Left lung (tissue), 4 donors: ENCODE measurements at regions not wholly inside any gene's neighbourhood (a gene's known extent, or its start where the extent isn't known, plus 50 kb on each side); places are given as distances from the start of the nearest gene placed in this dataset.

Source experiments
- ATAC-seq: fragments of 200-7000 bp; cut with Tn5 transposase; one replicate; pipeline ENCODE4 v1.9.1; 2020; ENCODE audit warnings: moderate library complexity
- DNase-seq, 4 donors: peaks; one replicate each; pipeline ENCODE4 v3.0.0-alpha.2; 2013 to 2020
- H3K27ac ChIP-seq, 2 donors: fragments of 200-600 bp; sonication (generic) in 1 of 2; one replicate each; pipeline versions ENCODE4 v1.5.0 to v1.8.0; 2020 to 2021
- H3K27me3 ChIP-seq, 2 donors: fragments of 200-600 bp; sonication (generic) in 1 of 2; one replicate each; pipeline versions ENCODE4 v1.5.0 to v1.8.0; 2020 to 2021
- H3K36me3 ChIP-seq, 2 donors: fragments of 200-600 bp; sonication (generic) in 1 of 2; one replicate each; pipeline versions ENCODE4 v1.5.0 to v1.8.0; 2020 to 2021
- H3K4me1 ChIP-seq, 2 donors: fragments of 200-600 bp; one replicate each; pipeline ENCODE4 v1.8.0; 2021
- H3K4me3 ChIP-seq, 2 donors: fragments of 200-600 bp; sonication (generic) in 1 of 2; one replicate each; pipeline versions ENCODE4 v1.5.0 to v1.8.0; 2020 to 2021; ENCODE audit warnings: mild to moderate bottlenecking in 1 of 2
- H3K9me3 ChIP-seq, 2 donors: fragments of 200-600 bp; sonication (generic) in 1 of 2; one replicate each; pipeline versions ENCODE4 v1.5.0 to v1.8.0; 2020 to 2021
- intact Hi-C, 2 donors: fragments of 100-400 bp; cut with DNase I; formaldehyde crosslinking; loops; one replicate each; pipeline versions ENCODE4 v1.11.2 to v1.14.2; 2022
- TF ChIP-seq, protein P1 (sequence below), 2 donors: fragments of 200-600 bp; sonication (generic) in 1 of 2; IDR thresholded peaks; one replicate each; pipeline versions ENCODE4 v1.5.0 to v1.8.0; 2021; ENCODE audit warnings: antibody characterized with exemption in 2 of 2
- donor health status: DM: no; HTN: yes; CAD: no.
- donor health status: DM: no; HTN: no; CAD: no.

DNA sequence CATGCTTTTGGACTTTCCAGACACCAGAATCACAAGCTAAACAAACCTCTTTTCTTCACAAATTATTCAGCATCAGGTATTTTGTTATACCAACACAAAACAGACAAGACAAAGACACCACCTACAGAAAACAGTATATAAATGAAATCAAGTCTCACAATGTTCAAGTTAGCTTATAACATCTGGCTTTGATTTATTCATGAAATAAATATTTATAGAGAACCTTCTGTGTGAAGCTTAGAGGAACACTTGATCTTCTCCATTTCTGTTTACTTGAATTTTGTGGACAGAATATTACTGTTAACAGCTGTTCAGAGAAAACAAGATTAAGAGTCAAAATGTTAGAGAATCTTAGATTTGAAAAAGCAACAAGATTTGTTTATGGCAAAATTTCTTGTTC, 137.4 kb upstream of the PRR16 start:
- Histone ChIP-seq H3K27ac (no peak overlapping the region), H3K9me3 (no peaks in the 10 kb centered on the region), H3K27me3 (no peaks in the 10 kb centered on the region), H3K4me3 (no peak overlapping the region), H3K36me3 (no peaks in the 10 kb centered on the region), H3K4me1 (no peaks in the 10 kb centered on the region)
- intact Hi-C loops = no loop called here
- TF ChIP-seq, protein P1, sequence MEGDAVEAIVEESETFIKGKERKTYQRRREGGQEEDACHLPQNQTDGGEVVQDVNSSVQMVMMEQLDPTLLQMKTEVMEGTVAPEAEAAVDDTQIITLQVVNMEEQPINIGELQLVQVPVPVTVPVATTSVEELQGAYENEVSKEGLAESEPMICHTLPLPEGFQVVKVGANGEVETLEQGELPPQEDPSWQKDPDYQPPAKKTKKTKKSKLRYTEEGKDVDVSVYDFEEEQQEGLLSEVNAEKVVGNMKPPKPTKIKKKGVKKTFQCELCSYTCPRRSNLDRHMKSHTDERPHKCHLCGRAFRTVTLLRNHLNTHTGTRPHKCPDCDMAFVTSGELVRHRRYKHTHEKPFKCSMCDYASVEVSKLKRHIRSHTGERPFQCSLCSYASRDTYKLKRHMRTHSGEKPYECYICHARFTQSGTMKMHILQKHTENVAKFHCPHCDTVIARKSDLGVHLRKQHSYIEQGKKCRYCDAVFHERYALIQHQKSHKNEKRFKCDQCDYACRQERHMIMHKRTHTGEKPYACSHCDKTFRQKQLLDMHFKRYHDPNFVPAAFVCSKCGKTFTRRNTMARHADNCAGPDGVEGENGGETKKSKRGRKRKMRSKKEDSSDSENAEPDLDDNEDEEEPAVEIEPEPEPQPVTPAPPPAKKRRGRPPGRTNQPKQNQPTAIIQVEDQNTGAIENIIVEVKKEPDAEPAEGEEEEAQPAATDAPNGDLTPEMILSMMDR (IDR thresholded peaks at IDR 0.05) = no peak
- DNase-seq (no peak), ATAC-seq (no peak)

DNA sequence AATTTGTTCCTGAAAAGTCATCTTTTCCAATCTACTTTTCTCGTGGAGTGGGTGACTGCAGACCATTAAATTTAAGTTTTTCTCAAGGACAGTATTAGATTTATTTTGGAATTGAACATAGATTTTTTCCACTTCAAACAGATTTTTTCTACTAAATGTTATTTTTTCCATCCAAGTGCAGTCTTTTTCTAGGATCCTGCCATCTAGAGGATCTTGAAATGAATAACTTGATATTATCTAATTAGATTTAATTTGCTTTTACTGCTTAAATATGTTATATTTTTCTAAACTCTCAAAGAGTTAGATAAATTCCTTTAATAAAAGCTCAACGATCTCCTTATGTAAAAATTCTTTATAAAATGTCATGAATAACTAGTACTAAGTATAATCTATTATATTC, 136.9 kb upstream of the PRR16 start:
- Histone ChIP-seq H3K9me3 (no peaks in the 10 kb centered on the region), H3K4me1 (no peaks in the 10 kb centered on the region), H3K27ac (no peak overlapping the region), H3K36me3 (no peaks in the 10 kb centered on the region), H3K27me3 (no peaks in the 10 kb centered on the region), H3K4me3 (no peak overlapping the region)
- TF ChIP-seq, protein P1 (IDR thresholded peaks at IDR 0.05) = no peak
- no peak for ATAC-seq
- no peak for DNase-seq
- intact Hi-C loops = no loop called here

DNA sequence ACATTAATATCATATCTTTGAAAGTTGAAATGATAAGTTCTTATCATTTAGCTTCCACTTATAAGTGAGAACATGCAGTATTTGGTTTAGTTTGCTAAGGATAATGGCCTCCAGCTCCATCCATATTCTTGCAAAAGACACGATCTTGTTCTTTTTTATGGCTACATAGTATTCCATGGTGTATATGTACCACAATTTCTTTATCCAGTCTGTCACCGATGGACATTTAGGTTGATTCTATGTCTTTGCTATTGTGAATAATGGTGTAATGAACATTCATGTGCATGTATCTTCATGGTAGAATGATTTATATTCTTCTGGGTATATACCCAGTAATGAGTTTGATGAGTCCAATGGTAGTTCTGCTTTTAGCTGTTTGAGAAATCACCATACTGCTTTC, 135.0 kb upstream of the PRR16 start:
- Histone ChIP-seq H3K36me3 (no peaks in the 10 kb centered on the region), H3K27me3 (no peaks in the 10 kb centered on the region), H3K27ac (no peak overlapping the region), H3K9me3 (no peaks in the 10 kb centered on the region), H3K4me1 (no peaks in the 10 kb centered on the region), H3K4me3 (no peak overlapping the region)
- DNase-seq = no peak
- ATAC-seq = no peak
- TF ChIP-seq, protein P1 (IDR thresholded peaks at IDR 0.05) = no peak
- intact Hi-C loops = no loop called here

DNA sequence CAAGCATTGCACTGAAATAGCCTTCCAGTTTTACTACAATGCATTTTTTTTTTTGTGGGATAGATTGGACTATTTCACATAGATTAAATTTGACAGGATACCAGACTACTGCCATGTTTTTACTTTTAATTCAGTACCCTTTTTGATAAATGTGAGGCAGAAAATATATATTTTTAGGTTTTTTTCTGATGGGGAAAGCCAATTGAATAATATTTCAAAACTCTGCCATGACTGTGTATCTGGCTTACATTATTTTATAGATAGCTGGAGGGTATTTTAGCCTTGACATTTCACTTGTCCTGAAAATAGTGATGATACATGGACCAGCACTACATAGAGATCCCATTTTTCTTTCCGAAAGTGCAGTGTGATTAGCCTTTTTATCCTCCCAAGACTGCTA, 133.5 kb upstream of the PRR16 start:
- Histone ChIP-seq H3K4me1 (no peaks in the 10 kb centered on the region), H3K9me3 (no peaks in the 10 kb centered on the region), H3K4me3 (no peak overlapping the region), H3K27me3 (no peaks in the 10 kb centered on the region), H3K36me3 (no peaks in the 10 kb centered on the region), H3K27ac (no peak overlapping the region)
- no peak for ATAC-seq
- no peak for DNase-seq
- intact Hi-C loops = no loop called here
- TF ChIP-seq, protein P1 (IDR thresholded peaks at IDR 0.05) = no peak

DNA sequence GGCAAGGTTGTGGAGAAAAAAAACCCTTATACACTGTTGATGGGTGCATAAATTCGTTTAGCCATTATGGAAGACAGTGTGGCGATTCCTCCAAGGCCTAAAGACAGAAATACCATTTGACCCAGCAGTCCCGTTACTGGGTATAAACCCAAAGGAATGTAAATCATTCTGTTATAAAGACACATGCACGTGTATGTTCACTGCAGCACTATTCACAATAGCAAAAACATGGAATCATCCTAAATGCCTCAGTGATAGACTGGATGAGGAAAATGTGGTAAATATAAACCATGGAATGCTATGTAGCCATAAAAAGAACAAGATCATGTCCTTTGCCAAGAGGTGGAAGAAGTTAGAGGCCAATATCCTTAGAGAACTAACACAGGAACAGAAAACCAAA, 119.9 kb upstream of the PRR16 start:
- H3K27ac ChIP-seq = no peak overlapping the region
- TF ChIP-seq, protein P1 (IDR thresholded peaks at IDR 0.05) = no peak
- no peaks in the 10 kb centered on the region for H3K4me1 ChIP-seq
- DNase-seq = no peak
- H3K27me3 ChIP-seq = no peaks in the 10 kb centered on the region
- ATAC-seq = no peak
- no peaks in the 10 kb centered on the region for H3K9me3 ChIP-seq
- no peak overlapping the region for H3K4me3 ChIP-seq
- no peaks in the 10 kb centered on the region for H3K36me3 ChIP-seq
- intact Hi-C loops = no loop called here
